ENCODE measurements at regions not wholly inside any gene's neighbourhood (a gene's known extent, or its start where the extent isn't known, plus 50 kb on each side); places are given as distances from the start of the nearest gene placed in this dataset.

DNA sequence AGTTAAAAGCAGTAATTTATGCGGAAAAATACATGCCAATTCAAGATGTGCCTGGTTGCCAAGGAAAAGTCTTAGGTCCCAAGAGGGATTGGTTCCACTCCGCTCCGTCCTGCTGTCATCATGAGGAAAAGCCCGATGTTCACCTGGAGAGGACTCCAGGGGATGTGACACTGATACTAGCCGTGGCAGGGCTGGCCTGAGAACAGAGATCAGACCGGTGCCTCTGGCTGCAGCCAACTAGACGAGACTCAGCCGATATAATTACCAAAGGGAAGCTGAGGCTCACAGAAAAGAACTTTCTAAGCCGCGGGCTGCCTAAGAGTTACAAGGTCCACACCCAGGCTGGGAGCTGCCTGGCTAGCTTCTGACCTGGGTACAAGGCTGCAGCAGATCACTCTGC lies 81.3 kb upstream of the UNC5B start:
- Histone ChIP-seq H3K36me3 (ENCODE audit: low read depth) (no peaks in the 10 kb centered on the region), H3K27me3 (ENCODE audit: insufficient read depth, poor library complexity, severe bottlenecking) (peaks cover 5% of the 10 kb centered on the region), H3K4me3 (ENCODE audit: severe bottlenecking) (no peak overlapping the region), H3K27ac (ENCODE audit: poor library complexity, severe bottlenecking) (no peak overlapping the region), H3K4me1 (ENCODE audit: insufficient read depth, poor library complexity, severe bottlenecking) (no peaks in the 10 kb centered on the region), H3K9me3 (ENCODE audit: severe bottlenecking) (no peaks in the 10 kb centered on the region)
- ATAC-seq (ENCODE audit: low read depth) = no peak
- no peak for DNase-seq (ENCODE audit: low spot score)
- TF ChIP-seq, protein P1, sequence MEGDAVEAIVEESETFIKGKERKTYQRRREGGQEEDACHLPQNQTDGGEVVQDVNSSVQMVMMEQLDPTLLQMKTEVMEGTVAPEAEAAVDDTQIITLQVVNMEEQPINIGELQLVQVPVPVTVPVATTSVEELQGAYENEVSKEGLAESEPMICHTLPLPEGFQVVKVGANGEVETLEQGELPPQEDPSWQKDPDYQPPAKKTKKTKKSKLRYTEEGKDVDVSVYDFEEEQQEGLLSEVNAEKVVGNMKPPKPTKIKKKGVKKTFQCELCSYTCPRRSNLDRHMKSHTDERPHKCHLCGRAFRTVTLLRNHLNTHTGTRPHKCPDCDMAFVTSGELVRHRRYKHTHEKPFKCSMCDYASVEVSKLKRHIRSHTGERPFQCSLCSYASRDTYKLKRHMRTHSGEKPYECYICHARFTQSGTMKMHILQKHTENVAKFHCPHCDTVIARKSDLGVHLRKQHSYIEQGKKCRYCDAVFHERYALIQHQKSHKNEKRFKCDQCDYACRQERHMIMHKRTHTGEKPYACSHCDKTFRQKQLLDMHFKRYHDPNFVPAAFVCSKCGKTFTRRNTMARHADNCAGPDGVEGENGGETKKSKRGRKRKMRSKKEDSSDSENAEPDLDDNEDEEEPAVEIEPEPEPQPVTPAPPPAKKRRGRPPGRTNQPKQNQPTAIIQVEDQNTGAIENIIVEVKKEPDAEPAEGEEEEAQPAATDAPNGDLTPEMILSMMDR (IDR thresholded peaks at IDR 0.05; ENCODE audit: poor library complexity, severe bottlenecking) = no peak

GRCh38 chr10:71131508-71132088 lies 80.8 kb upstream of the UNC5B start:
- H3K27ac ChIP-seq (ENCODE audit: poor library complexity, severe bottlenecking) = no peak overlapping the region
- H3K4me1 ChIP-seq (ENCODE audit: insufficient read depth, poor library complexity, severe bottlenecking) = no peaks in the 10 kb centered on the region
- H3K36me3 ChIP-seq (ENCODE audit: low read depth) = no peaks in the 10 kb centered on the region
- peaks cover 5% of the 10 kb centered on the region for H3K27me3 ChIP-seq (ENCODE audit: insufficient read depth, poor library complexity, severe bottlenecking)
- no peak for ATAC-seq (ENCODE audit: low read depth)
- TF ChIP-seq, protein P1 (IDR thresholded peaks at IDR 0.05; ENCODE audit: poor library complexity, severe bottlenecking) = no peak
- no peak overlapping the region for H3K4me3 ChIP-seq (ENCODE audit: severe bottlenecking)
- DNase-seq (ENCODE audit: low spot score) = no peak
- no peaks in the 10 kb centered on the region for H3K9me3 ChIP-seq (ENCODE audit: severe bottlenecking)

DNA sequence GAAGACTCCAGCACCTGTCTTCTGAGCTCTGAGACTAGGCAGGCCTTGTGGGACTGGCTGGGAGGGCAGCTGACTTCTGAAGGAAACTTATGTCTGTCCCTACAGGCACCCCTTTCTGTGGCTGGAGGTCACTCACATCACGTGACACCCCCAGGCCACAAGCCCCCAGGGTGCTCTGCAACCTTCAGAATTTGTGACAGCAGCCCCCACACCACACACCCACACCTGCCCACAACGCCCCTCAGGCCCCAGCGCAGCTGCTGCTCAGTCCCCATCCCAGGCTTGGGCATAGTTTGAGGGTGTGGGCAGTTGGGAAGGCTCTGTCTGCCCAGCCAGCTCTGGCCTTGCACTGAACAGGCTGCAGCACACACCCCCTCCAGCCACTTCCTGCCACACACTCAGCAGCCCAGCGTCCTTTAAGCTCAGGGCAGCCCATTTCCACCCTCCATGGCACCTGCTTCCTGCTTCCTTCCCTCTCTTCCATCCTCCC lies 80.0 kb upstream of the UNC5B start:
- H3K27ac ChIP-seq (ENCODE audit: poor library complexity, severe bottlenecking) = no peak overlapping the region
- H3K9me3 ChIP-seq (ENCODE audit: severe bottlenecking) = no peaks in the 10 kb centered on the region
- H3K27me3 ChIP-seq (ENCODE audit: insufficient read depth, poor library complexity, severe bottlenecking) = peaks cover 5% of the 10 kb centered on the region
- H3K36me3 ChIP-seq (ENCODE audit: low read depth) = no peaks in the 10 kb centered on the region
- H3K4me1 ChIP-seq (ENCODE audit: insufficient read depth, poor library complexity, severe bottlenecking) = no peaks in the 10 kb centered on the region
- no peak for ATAC-seq (ENCODE audit: low read depth)
- DNase-seq (ENCODE audit: low spot score) = no peak
- no peak overlapping the region for H3K4me3 ChIP-seq (ENCODE audit: severe bottlenecking)
- TF ChIP-seq, protein P1 (IDR thresholded peaks at IDR 0.05; ENCODE audit: poor library complexity, severe bottlenecking) = no peak

DNA sequence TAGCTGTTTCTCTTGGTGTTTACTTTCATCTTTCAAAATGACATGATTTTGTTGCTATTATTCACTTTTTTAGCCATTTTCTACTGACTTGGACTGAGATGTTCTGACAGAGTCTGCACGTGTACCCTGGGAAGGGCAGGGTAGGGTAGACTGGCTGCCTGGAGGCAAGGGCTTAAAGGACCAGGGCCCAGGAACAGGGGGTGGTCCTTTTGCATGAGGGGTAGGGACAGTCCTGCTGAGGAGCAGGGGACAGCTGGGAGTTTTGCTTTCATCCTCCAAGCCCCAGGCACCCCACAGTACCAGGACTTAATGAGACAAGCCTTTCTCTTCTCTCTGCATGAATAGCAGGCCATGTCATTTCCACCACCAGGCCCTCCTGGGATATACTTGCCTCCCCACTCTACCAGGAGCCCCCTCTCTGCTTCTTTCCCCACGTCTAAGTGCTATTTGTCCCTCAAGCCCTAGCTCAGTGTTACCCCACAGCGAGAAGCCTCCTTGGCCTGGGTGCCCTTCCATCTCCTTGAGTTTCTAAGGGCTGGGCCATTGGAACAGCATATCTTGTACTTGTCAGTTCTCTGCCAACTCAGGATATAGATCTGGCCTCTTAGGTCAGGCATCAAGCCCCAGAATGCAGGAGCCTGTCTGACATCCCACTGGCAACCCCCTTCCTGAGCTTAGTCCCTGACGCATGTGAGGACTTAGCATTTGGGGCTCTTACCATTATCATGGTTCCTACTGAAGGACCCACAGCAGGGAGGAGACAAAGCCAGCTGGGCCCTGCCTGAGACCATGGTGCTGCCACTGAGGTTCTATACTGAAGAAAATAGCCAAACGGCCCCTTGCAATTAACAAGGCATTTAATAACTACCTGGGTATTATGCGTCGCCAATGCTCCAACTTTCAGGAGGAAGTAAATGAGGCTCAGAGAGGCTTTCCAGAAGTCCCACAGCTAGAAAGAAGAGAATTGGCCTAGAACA lies 78.4 kb upstream of the UNC5B start:
- no peak for DNase-seq (ENCODE audit: low spot score)

More for the DNA sequence above, 78.4 kb upstream of the UNC5B start:
- Histone ChIP-seq H3K4me3 (ENCODE audit: severe bottlenecking) (no peak overlapping the region), H3K27ac (ENCODE audit: poor library complexity, severe bottlenecking) (no peak overlapping the region), H3K4me1 (ENCODE audit: insufficient read depth, poor library complexity, severe bottlenecking) (no peaks in the 10 kb centered on the region), H3K9me3 (ENCODE audit: severe bottlenecking) (no peaks in the 10 kb centered on the region), H3K36me3 (ENCODE audit: low read depth) (no peaks in the 10 kb centered on the region), H3K27me3 (ENCODE audit: insufficient read depth, poor library complexity, severe bottlenecking) (peaks cover 14% of the 10 kb centered on the region)
- ATAC-seq (ENCODE audit: low read depth) = no peak
- TF ChIP-seq, protein P1 (IDR thresholded peaks at IDR 0.05; ENCODE audit: poor library complexity, severe bottlenecking) = no peak

All from RWPE2 (cell line).